GM23248 (cell line): ENCODE measurements at regions not wholly inside any gene's neighbourhood (a gene's known extent, or its start where the extent isn't known, plus 50 kb on each side); places are given as distances from the start of the nearest gene placed in this dataset.

ENCODE experiments used
- EZH2 ChIP-seq: fragments of 200-600 bp; sonication (generic); IDR thresholded peaks from 2 replicates; pipeline ENCODE4 v1.6.1; 2018; ENCODE audit warnings: antibody characterized with exemption, mild to moderate bottlenecking; ENCODE audit not compliant: insufficient read depth, poor library complexity, severe bottlenecking
- EZH2phosphoT487 ChIP-seq: fragments of 200-600 bp; sonication (generic); IDR thresholded peaks from 2 replicates; pipeline ENCODE4 v1.6.1; 2018; ENCODE audit warnings: antibody characterized with exemption, moderate library complexity, mild to moderate bottlenecking, low read depth; ENCODE audit not compliant: insufficient read depth

DNA sequence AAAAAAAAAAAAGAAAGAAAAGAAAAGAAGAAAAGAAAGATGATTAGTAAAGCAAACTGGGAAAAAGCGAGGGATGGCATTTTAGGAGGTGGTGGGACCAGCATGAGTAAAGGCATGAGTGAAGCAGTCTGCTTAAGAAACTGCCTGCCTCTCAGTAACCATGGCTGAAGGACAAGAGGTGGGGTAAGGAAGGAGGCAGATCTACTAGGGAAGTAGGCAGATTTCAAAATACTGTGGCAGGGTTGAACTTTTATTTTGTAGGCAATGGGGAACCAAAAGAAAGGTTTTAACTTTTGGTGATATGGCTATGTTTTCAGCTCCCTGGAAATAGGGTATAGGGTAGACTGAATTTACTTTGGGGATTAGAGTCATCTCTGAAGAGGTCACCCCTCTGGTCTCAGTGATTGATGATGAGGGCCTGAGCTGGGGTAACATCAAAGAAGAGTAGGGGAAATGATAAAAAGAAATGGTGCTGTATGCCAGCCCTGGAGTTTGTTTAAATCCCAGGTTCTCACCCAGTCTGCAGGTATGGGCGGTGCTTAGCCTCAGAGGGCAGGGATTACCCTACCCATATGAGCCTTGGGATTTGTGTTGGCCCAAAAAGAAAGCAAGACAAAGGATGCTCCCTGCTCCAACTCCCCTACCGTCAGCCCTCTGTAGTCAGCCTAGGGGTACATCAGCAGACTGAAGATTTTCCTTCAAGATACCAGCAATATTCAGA lies 316.2 kb downstream of the CWC27 start:
- TF ChIP-seq EZH2phosphoT487: no peak
- no peak for TF ChIP-seq EZH2
